ENCODE measurements at regions not wholly inside any gene's neighbourhood (a gene's known extent, or its start where the extent isn't known, plus 50 kb on each side); places are given as distances from the start of the nearest gene placed in this dataset.

DNA sequence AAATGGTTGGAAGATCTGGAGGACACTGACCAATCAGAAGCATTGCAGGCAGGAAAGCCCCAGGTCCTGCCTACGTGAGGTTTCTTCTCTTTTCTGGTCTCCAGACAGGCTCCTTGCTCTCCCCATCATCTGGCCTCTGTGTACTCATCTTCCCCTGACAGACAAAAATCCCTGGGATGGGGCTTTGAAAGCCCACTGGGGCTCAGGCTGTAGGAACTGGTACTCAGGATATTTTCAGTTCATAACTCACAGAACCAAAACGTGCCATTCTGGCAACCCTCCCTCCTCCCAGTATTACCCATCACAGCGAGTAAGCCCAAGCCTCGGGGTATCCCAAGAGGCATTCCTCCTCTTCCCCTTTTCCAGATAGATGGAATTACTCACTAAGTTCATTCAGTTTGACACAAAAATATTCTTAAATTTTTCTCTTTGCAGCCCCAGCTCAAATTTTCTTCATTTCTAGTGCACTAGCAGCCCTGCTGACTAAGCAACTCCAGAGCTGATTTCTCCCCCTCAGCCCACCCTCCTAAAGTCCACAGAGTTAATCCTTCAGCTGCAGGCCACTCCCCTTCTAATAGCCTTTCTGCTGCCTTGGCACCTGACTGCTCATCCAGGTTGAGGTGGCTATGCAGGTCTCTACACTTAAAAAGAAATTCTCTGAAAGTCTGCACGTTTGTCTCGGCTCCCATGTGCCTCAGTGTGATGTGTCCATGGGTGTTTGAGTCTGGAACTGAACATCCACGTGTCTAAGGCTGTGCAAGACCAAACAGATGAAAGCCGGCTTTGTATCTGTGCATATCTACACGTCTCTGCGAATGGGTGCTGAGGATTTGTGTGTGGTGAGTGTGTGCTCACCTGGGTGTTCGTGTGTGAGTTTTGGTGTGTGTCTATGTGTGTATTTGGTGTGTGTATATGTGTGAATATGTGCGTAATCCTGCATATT is 331.4 kb downstream of the CCSER2 start:
- H3K4me1 ChIP-seq: no peaks in the 10 kb centered on the region
- H3K27ac ChIP-seq: no peak overlapping the region
- no peaks in the 10 kb centered on the region for H3K27me3 ChIP-seq
- H3K4me3 ChIP-seq: no peak overlapping the region
- TF ChIP-seq POLR2A (IDR thresholded peaks at IDR 0.05) (no peak), POLR2AphosphoS5 (IDR thresholded peaks at IDR 0.05) (no peak), EP300 (IDR thresholded peaks at IDR 0.05) (no peak)
- TF ChIP-seq, protein P1, sequence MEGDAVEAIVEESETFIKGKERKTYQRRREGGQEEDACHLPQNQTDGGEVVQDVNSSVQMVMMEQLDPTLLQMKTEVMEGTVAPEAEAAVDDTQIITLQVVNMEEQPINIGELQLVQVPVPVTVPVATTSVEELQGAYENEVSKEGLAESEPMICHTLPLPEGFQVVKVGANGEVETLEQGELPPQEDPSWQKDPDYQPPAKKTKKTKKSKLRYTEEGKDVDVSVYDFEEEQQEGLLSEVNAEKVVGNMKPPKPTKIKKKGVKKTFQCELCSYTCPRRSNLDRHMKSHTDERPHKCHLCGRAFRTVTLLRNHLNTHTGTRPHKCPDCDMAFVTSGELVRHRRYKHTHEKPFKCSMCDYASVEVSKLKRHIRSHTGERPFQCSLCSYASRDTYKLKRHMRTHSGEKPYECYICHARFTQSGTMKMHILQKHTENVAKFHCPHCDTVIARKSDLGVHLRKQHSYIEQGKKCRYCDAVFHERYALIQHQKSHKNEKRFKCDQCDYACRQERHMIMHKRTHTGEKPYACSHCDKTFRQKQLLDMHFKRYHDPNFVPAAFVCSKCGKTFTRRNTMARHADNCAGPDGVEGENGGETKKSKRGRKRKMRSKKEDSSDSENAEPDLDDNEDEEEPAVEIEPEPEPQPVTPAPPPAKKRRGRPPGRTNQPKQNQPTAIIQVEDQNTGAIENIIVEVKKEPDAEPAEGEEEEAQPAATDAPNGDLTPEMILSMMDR (IDR thresholded peaks at IDR 0.05): no peak
- ATAC-seq: no peak
- 61 to 65% methylated on average over 6 to 8 of the region's 12 CpGs for WGBS, 2 donors (ENCODE audit: low coverage in 1 of 2)
- H3K9me3 ChIP-seq: no peaks in the 10 kb centered on the region
- no peaks in the 10 kb centered on the region for H3K36me3 ChIP-seq

DNA sequence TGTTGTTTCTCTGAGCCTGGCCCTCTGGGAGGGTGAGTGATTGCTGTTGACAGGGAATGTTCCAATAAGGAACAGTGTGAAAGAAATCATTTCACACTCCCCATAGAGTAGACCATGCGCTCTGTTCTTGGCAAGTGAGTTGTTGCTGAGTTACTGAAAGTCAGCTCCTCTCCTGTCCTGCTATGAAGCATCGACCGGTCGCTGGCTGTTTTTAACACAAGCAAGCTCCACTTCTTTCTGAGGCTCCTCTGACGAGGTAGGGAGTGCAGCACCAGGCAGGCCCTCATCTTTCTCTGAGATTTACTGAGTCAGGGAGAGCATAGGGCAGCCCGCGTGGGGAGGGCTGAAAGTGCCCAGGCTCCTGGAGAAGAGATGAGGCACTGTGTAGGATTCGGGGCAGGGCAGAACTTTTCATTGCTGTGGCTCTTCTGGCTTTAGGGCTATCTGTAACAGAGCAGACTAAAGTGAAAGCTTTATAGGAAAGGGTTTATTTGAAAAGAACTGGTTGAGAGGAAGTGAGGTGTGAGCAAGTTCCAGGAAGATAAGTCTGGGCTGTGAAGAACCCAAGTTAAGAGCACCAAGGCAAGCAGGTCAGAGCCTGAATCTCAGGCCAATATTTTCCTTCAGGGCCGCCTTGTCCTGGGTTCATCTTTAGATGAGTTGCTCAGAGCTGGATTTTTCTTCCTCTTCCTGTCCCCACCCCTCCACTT is 332.2 kb downstream of the CCSER2 start:
- Histone ChIP-seq H3K4me3 (no peak overlapping the region), H3K9me3 (no peaks in the 10 kb centered on the region), H3K4me1 (no peaks in the 10 kb centered on the region), H3K27ac (no peak overlapping the region), H3K36me3 (no peaks in the 10 kb centered on the region), H3K27me3 (no peaks in the 10 kb centered on the region)
- no peak for ATAC-seq
- TF ChIP-seq POLR2AphosphoS5 (IDR thresholded peaks at IDR 0.05): no peak
- no peak for TF ChIP-seq EP300 (IDR thresholded peaks at IDR 0.05)
- TF ChIP-seq POLR2A (IDR thresholded peaks at IDR 0.05): no peak
- TF ChIP-seq, protein P1 (IDR thresholded peaks at IDR 0.05): no peak
- WGBS, 2 donors (ENCODE audit: low coverage in 1 of 2): 61% methylated on average over 1 of the region's 9 CpGs; no CpG with 5 or more reads in 1 of the 2 donors

DNA sequence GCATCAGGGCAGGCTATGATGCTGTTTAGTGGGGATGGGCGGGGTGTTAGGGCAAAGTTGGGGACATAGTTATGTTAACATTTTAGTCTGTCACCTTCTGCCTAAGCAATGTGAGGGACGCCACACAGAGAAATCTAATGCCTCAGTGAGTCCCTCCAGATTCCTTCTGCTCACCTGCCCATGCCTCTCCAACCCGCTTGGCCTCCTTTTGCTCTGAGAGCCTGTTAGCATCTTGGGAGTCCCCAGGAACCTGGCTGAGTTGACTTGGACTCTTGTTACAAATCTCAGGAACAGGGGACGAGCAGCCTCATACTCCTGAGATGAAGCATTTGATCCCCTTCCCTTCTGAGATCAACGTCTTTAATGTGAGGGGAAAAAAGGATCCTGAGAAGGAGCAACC is 336.8 kb downstream of the CCSER2 start:
- TF ChIP-seq EP300 (IDR thresholded peaks at IDR 0.05): no peak
- TF ChIP-seq POLR2A (IDR thresholded peaks at IDR 0.05): no peak
- no peak for TF ChIP-seq POLR2AphosphoS5 (IDR thresholded peaks at IDR 0.05)
- TF ChIP-seq, protein P1 (IDR thresholded peaks at IDR 0.05): no peak
- WGBS, 2 donors (ENCODE audit: low coverage in 1 of 2): 60 to 69% methylated on average over 2 to 5 of the region's 5 CpGs
- no peaks in the 10 kb centered on the region for H3K36me3 ChIP-seq
- no peak for ATAC-seq
- H3K27ac ChIP-seq: no peak overlapping the region
- no peak overlapping the region for H3K4me3 ChIP-seq
- H3K9me3 ChIP-seq: no peaks in the 10 kb centered on the region
- H3K4me1 ChIP-seq: no peaks in the 10 kb centered on the region
- H3K27me3 ChIP-seq: no peaks in the 10 kb centered on the region

DNA sequence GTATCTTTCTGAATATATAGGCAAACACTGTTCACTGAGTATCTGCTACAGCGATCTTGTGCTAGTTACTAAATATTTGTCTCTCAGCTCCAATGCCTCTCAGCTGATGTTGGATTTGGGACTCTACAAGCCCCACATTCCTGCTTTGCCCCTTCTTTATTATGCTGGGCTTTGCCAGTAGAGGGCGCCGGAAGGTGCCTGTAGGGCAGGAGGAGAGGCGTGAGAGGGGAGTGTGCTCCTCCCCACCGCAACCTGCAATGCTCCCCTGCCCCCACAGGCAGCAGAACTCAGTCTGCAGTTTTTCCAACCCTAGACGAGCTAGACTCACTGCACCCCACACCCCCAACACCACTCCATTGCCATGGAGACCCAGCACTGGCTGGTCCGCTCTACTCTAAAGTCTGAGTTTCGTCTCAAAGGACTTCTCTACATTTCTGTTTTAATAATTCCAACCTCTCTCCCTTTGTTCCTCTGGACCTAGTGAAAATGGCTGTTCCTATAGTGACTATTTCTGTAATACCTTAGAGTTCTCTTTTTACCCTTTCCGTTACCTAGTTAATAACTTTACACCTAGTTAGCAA is 337.6 kb downstream of the CCSER2 start:
- Histone ChIP-seq H3K9me3 (no peaks in the 10 kb centered on the region), H3K27ac (no peak overlapping the region), H3K4me3 (no peak overlapping the region), H3K27me3 (no peaks in the 10 kb centered on the region), H3K4me1 (no peaks in the 10 kb centered on the region), H3K36me3 (no peaks in the 10 kb centered on the region)
- no peak for TF ChIP-seq POLR2A (IDR thresholded peaks at IDR 0.05)
- no peak for TF ChIP-seq POLR2AphosphoS5 (IDR thresholded peaks at IDR 0.05)
- TF ChIP-seq EP300 (IDR thresholded peaks at IDR 0.05): no peak
- TF ChIP-seq, protein P1 (IDR thresholded peaks at IDR 0.05): no peak
- 60 to 65% methylated on average over 5 to 6 of the region's 9 CpGs for WGBS, 2 donors (ENCODE audit: low coverage in 1 of 2)
- ATAC-seq: no peak

Measured in gastroesophageal sphincter (tissue), 4 donors.